Testis (tissue), 2 donors: ENCODE measurements at regions not wholly inside any gene's neighbourhood (a gene's known extent, or its start where the extent isn't known, plus 50 kb on each side); places are given as distances from the start of the nearest gene placed in this dataset.

Source experiments
- DNase-seq: peaks from one replicate; pipeline ENCODE4 v3.0.0-alpha.2; 2019
- H3K27ac ChIP-seq, 2 donors: fragments of 200-600 bp; sonication (generic); one replicate each; pipeline ENCODE4 v1.5.1; 2019
- H3K27me3 ChIP-seq: fragments of 200-600 bp; sonication (generic); one replicate; pipeline ENCODE4 v1.5.1; 2019
- H3K36me3 ChIP-seq: fragments of 200-600 bp; sonication (generic); one replicate; pipeline ENCODE4 v1.5.1; 2017; ENCODE audit warnings: low read depth; ENCODE audit errors: missing control alignments
- H3K4me1 ChIP-seq: fragments of 200-600 bp; sonication (generic); one replicate; pipeline ENCODE4 v1.5.1; 2019
- H3K4me3 ChIP-seq, 2 donors: fragments of 200-600 bp; sonication (generic); one replicate each; pipeline ENCODE4 v1.5.1; 2017 to 2019
- H3K9me3 ChIP-seq: fragments of 200-600 bp; sonication (generic); one replicate; pipeline ENCODE4 v1.5.1; 2017
- POLR2A ChIP-seq: fragments of 450-650 bp; IDR thresholded peaks from one replicate; pipeline ENCODE4 v1.6.1; 2017; ENCODE audit warnings: antibody characterized with exemption, mild to moderate bottlenecking, moderate library complexity
- WGBS, 2 donors: methylation state at CpG; one replicate each; pipeline ENCODE4 v1.1.5; 2018; 5-methylcytosine and 5-hydroxymethylcytosine counted together
- intact Hi-C: fragments of 100-400 bp; cut with DNase I; formaldehyde crosslinking; loops from one replicate; pipeline ENCODE4 v1.15.1; 2023; ENCODE audit warnings: low total_unique reads
- TF ChIP-seq, protein P1 (sequence below), 3 experiments: fragments of 450-650 bp in 2 of 3; fragments of 200-600 bp in 1 of 3; sonication (generic) in 1 of 3; IDR thresholded peaks; one replicate each; pipeline ENCODE4 v1.5.1; 2016 to 2019; ENCODE audit warnings: antibody characterized with exemption in 3 of 3, mild to moderate bottlenecking in 2 of 3, moderate library complexity in 1 of 3

DNA sequence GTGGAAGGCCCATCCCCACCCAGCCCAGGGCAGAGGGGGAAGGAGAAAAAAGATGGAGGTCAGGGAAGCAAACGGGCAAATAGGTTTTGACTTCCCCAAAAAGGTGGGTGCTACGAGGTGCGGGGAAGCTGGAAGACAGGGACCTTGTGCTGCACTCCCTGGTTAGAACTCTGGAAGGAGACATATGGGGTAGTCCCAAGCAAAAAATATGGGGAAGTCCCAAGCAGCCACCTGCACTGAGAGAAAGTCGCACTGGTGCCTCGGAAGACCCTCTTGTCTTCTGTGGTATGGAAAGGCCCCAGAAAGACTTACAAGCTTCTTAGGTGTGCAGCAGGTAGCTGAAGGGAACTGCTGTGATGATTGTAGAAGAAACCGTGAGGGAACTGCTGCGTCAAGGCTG, 93.8 kb upstream of the CEP85L start:
- DNase-seq, result no peak
- 89 to 93% methylated on average over 7 of the region's 7 CpGs for WGBS, 2 donors
- H3K27ac ChIP-seq, result no peak overlapping the region
- no peaks in the 10 kb centered on the region for H3K27me3 ChIP-seq
- no peaks in the 10 kb centered on the region for H3K36me3 ChIP-seq
- no peak overlapping the region for H3K4me3 ChIP-seq
- H3K4me1 ChIP-seq, result peaks cover 9% of the 10 kb centered on the region
- intact Hi-C loops, result no loop called here
- TF ChIP-seq, protein P1, sequence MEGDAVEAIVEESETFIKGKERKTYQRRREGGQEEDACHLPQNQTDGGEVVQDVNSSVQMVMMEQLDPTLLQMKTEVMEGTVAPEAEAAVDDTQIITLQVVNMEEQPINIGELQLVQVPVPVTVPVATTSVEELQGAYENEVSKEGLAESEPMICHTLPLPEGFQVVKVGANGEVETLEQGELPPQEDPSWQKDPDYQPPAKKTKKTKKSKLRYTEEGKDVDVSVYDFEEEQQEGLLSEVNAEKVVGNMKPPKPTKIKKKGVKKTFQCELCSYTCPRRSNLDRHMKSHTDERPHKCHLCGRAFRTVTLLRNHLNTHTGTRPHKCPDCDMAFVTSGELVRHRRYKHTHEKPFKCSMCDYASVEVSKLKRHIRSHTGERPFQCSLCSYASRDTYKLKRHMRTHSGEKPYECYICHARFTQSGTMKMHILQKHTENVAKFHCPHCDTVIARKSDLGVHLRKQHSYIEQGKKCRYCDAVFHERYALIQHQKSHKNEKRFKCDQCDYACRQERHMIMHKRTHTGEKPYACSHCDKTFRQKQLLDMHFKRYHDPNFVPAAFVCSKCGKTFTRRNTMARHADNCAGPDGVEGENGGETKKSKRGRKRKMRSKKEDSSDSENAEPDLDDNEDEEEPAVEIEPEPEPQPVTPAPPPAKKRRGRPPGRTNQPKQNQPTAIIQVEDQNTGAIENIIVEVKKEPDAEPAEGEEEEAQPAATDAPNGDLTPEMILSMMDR (IDR thresholded peaks at IDR 0.05), result no peak
- no peak for TF ChIP-seq POLR2A
- H3K9me3 ChIP-seq, result no peaks in the 10 kb centered on the region

DNA sequence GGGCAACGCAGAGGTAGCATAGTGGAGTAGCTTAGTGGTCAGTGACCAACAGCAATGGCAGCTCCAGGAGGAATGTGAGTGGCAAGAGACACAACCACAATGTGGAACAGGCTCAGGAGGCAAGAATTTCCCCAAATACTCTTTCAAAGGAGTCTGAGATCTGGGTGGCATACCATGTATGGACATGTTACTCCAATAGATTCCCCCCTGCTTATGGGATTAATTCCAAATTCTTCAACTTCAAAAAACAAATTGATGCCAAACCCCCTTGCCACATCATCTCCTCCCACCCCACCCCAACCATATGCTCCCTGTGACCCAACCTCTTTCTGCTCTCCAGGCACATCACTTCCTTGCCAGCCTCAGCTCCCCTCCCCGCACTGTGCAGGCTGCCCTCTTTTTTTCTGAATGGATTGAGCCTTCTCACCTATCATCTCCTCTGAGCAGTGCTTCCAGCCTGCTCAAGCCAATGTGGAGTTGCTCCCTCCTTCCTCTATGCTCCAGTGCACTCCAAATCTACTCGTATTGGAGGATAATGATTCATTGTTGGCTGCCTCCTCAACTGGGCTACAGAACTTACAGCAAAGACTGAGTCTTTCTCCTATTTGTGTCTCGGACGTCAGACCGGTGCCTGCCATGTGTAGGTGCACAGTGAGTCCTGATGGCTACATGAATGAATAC, 93.0 kb upstream of the CEP85L start:
- no peaks in the 10 kb centered on the region for H3K36me3 ChIP-seq
- DNase-seq, result no peak
- intact Hi-C loops, result no loop called here
- H3K4me3 ChIP-seq, result no peak overlapping the region
- no peak overlapping the region for H3K27ac ChIP-seq
- 72 to 77% methylated on average over 6 of the region's 6 CpGs for WGBS, 2 donors
- no peaks in the 10 kb centered on the region for H3K9me3 ChIP-seq
- H3K4me1 ChIP-seq, result peaks cover 9% of the 10 kb centered on the region
- H3K27me3 ChIP-seq, result no peaks in the 10 kb centered on the region
- TF ChIP-seq, protein P1 (IDR thresholded peaks at IDR 0.05), result no peak
- no peak for TF ChIP-seq POLR2A

DNA sequence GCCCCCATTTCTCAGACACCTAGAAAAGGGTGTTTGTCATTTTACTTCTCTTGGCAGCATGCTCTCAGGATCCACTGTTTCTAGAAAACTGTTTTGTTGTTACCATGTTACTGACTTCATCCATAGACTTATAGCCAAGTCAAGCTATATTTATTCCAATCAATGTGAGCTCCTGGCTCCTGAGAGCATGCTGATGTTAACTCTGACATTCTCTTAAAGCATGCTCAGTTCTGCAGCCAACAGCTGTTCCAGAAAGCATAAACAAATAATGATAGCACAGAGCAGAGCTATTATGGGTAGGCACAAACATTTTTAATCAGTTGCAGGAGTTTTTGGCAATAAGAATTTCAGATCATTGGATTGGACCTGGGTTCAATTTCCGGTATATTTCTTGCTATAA, 92.4 kb upstream of the CEP85L start:
- Histone ChIP-seq H3K9me3 (no peaks in the 10 kb centered on the region), H3K27me3 (no peaks in the 10 kb centered on the region), H3K36me3 (no peaks in the 10 kb centered on the region), H3K27ac (no peak overlapping the region), H3K4me1 (peaks cover 8% of the 10 kb centered on the region), H3K4me3 (no peak overlapping the region)
- TF ChIP-seq, protein P1 (IDR thresholded peaks at IDR 0.05), result no peak
- no peak for TF ChIP-seq POLR2A
- no peak for DNase-seq
- intact Hi-C loops, result no loop called here
- WGBS, 2 donors, result 0 to 74% methylated on average over 1 of the region's 1 CpG

DNA sequence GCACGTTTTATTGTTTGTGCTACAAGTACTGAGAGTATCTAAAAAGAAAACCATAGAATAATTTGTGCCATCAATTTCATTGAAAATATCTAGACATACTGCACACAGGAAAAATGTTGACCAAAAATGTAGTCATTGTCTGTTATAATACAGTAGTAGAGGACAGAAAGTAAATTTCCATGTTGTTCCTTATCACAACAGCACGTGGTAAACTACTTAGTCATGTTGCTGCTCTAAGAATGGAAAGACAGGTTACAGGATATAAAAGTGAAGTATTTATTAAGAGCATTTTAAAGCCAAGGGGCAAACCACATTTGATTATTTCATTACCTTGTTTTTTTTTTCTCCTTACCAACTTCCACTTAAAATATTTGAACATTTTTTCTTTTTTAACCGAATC, 89.0 kb upstream of the CEP85L start:
- H3K9me3 ChIP-seq, result no peaks in the 10 kb centered on the region
- H3K4me1 ChIP-seq, result no peaks in the 10 kb centered on the region
- WGBS, 2 donors, result 47 to 66% methylated on average over 3 of the region's 3 CpGs
- H3K36me3 ChIP-seq, result no peaks in the 10 kb centered on the region
- no peak overlapping the region for H3K27ac ChIP-seq
- H3K27me3 ChIP-seq, result no peaks in the 10 kb centered on the region
- DNase-seq, result no peak
- TF ChIP-seq POLR2A, result no peak
- TF ChIP-seq, protein P1 (IDR thresholded peaks at IDR 0.05), result no peak
- intact Hi-C loops, result no loop called here
- no peak overlapping the region for H3K4me3 ChIP-seq

DNA sequence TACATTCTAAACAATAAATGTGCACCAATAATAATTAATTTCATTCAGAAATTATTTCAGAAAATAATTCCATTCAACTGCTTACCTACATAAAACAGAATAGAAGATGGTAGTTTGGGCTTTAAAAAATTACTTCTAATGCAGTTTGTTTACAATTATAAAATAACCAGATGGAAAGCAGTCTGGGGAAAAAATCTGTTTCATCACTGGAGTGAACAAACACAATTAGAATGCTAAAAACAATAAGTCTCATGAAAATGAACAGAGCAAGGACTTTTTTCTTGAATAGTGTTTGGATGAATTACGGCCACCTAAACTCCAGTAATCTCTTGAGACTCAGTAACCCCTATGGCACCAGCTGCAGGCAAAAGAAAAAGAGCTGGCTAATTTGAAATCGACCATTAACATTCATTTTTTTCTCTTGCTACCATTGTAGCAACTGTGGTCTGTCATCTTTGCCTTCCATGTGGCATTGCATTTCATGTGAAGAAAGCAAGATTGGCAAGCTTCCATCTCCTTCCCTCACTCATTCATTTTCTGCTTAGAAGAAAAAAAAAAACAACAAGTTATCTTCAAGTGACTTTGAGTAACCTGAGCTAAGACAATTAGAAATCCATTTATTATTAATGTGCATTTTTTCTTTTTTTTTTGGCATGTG, 88.4 kb upstream of the CEP85L start:
- Histone ChIP-seq H3K4me3 (no peak overlapping the region), H3K9me3 (no peaks in the 10 kb centered on the region), H3K36me3 (no peaks in the 10 kb centered on the region), H3K27me3 (no peaks in the 10 kb centered on the region), H3K27ac (no peak overlapping the region), H3K4me1 (no peaks in the 10 kb centered on the region)
- no peak for DNase-seq
- 50 to 66% methylated on average over 2 of the region's 2 CpGs for whole genome bisulfite sequencing, 2 donors
- TF ChIP-seq POLR2A, result no peak
- TF ChIP-seq, protein P1 (IDR thresholded peaks at IDR 0.05), result no peak
- intact Hi-C loops, result no loop called here
